Activated CD4-positive, CD25-positive, alpha-beta regulatory T cell (primary cell): ENCODE measurements at regions not wholly inside any gene's neighbourhood (a gene's known extent, or its start where the extent isn't known, plus 50 kb on each side); places are given as distances from the start of the nearest gene placed in this dataset.
"Not testable (repeated sequence)": the region's sequence is repeated elsewhere in the genome, so short reads cannot be mapped to it uniquely, and the experiment has no call there.

Experiments used
- DNase-seq, 4 experiments: peaks; one replicate each; lab custom pipeline; 2025; lab: John Stamatoyannopoulos, UW

- no peak for DNase-seq
Observed at GRCh38 chr4:108458681-108459080, 161.7 kb upstream of the RPL34 start.

DNA sequence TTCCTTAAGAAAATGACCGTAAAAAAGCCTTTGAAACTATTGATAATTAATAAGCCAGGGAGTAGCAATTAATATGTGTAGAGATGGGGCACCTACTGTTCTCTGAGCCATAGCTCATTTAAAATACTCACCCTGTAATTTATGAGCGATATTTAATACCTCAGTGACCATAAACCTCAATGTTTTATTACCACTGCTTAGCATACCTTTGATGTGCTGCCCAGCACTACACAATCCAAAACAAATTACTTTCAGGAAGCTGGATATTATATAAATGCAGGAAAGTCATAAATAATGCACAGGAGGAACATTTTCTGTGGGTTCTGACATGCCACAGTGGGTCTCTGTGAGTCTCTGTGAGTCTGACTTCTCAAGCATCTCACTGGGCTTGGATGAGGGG lies 166.1 kb upstream of the RPL34 start:
- DNase-seq: no peak

DNA sequence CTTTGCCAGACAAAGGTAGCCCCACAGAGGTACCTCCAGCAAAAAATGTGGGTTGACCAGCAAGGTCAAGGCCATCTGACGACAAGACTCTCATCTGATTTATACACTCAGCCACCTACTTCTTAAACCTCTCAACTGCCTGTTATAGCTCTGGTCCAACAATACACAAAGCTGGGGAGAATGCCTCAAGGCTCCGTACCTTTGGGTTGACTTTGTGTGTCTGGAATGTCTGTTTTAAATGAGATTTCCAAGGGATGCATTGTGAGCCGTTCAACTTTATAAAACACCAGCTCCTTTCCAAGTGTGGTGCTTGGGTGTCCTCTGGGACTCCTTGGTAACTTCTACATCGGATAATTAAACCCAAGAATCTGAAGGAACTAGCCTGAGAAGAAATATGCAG lies 167.0 kb upstream of the RPL34 start:
- DNase-seq: no peak

- no peak for DNase-seq
Observed at GRCh38 chr4:108450236-108450898, 170.0 kb upstream of the RPL34 start.

DNA sequence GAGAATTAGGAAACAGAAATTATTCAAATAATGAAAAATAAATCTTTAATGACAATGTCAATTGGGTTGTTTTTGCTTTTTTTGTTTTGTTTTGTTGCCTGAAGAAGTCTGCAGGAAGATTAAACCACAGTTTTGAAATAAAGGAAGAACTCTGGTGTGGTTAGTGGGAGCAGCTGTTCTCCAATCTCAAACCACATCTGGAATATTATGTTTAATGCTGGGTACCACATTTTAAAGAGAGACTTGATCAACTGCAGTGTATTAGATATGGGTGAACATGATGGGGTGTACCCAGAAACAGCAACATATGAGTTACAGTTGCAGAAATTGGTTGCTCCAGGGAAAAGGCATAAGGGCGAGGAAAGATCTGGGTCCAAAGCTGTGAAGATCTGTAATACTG lies 171.2 kb upstream of the RPL34 start:
- DNase-seq: no peak

DNA sequence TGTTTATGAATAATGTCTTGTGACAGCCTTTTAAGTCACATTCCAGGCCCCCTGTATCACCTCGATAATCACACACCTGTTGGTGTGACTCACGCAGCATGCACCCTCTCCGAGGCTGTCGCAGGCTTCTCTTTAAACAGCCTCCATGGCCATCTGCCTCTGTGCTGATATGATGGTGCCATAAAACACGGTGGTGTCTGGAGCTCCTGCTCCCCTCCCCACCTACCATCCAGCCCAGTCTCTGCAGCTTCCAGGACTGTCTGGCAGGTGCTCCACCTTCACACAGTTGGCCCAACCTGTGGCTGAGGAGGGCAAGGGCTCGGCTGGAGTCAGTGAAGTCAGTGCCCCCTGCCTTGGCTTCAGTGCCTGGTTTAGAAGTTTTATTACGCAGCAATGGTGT lies 173.8 kb upstream of the RPL34 start:
- DNase-seq: no peak

DNA sequence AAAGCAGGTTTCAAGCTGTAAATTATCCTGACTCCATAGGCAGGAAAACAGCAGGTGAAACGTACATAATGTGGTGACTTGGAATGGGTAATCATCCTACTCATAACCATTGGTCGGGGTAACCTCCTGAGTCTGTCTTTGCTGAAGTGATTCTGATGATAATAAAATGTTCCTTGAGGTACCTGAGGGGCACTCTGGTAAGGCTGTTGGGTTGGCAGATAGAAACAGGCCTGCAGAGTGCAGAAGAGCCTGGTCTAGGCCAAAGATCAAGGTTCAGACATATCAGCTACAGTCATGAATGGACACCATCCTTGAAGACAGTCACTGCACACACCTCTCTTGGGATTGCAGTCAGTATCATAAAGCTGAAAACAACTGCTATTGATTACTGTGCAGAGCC lies 174.7 kb upstream of the RPL34 start:
- no peak for DNase-seq

DNA sequence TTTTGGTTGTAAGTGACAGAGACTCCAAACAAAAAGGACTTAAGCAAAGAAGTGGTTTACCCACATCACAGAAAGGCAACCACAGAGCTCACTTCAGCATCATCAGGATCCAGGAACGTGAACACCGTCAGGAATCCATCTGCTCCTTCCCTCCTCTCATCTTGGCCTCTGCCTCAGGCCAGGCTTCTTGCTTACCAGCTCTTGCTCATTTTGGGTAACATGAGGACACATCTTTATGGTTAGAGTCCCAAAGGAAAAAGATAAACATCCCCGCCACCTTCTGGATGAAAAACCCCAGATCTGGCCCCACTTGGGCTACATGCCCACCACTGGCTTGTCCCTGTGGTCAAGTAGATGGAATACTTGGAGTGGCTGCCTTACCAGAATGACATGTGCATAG lies 176.8 kb upstream of the RPL34 start:
- no peak for DNase-seq

GRCh38 chr4:108433832-108434231 lies 186.5 kb upstream of the RPL34 start:
- DNase-seq: no peak

GRCh38 chr4:108433394-108433793 lies 187.0 kb upstream of the RPL34 start:
- DNase-seq: not testable (repeated sequence)

GRCh38 chr4:108432418-108432817 lies 188.0 kb upstream of the RPL34 start:
- no peak for DNase-seq

- DNase-seq: no peak
Observed at GRCh38 chr4:108431986-108432385, 188.4 kb upstream of the RPL34 start.

DNA sequence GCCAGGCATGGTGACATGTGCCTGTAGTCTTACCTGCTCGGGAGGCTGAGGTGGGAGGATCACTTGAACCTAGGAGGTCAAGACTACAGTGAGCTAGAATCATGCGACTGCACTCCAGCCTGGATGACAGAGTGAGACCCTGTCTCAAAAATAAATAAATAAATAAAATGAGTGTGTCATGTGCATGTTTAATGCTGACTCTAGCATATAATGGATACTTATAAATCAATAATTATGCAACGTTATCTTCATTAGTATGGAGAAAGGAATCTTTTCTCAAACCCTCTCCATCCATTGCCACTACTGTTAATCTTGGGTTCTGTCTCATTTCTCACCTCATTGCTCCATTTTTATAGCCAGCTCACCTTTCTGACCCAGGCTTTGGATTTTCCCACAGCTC lies 189.5 kb upstream of the RPL34 start:
- no peak for DNase-seq

DNA sequence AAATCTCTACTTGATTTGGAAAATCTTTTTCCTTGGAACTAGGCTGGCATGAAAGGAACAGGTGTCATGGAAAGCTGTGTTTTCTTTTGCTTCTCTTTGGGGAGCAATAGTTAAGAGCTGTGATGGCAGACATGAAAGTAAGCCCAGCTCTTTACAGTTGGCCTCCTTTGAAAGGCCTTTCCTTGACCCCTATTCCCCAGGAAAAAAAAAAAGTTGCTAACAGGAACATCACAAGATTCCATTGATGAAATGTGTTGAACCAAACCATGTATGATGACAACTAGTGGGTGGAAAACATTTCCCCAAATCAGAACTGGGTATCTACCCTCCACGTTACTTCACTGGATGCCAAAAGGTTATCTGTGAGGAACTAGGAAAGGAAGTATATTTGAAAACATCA lies 190.7 kb upstream of the RPL34 start:
- no peak for DNase-seq

DNA sequence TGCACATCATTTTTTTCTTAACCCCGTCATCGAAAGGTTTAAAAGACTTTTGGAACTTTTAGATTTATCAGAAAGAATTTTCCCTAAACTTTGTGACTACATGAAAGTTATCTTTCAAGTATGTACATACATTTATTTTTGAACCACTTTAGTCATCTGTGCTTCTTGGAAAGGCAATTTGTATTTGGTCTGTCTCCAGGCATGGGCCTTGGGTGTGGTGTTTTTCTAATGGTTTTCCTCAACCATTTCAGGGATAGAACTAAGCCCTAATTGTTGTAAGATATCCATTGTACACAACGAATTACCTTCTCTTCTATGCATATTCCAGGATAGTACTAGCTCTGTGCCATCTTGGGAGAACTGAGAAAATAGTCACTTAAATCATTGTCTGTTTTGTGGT lies 191.5 kb upstream of the RPL34 start:
- DNase-seq: no peak

DNA sequence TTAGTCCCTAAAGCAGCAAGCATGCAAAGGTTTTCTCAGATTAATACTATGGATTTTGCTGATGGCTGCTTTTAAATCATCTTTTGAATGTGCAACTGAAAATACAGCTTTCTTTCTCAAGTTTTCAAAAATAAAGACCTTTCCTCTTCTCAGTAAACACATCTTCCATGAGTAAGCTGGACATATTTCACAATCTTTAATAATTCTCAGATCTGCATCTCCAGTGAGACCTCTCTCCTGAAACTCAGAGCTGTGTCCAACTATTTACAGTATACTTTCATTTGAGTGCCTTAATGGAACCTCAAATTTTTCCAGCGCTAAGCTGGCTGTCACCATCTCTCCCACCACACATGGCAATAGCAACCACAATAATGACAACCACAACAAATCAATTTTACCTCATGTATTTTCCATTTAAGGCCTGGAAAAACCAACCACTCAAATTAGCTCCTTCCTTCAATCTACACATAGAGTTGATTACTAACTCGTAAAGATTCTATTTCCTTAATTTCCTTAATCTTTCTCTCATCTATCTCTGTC lies 192.4 kb upstream of the RPL34 start:
- no peak for DNase-seq

- no peak for DNase-seq
Observed at GRCh38 chr4:108426493-108426892, 193.9 kb upstream of the RPL34 start.

DNA sequence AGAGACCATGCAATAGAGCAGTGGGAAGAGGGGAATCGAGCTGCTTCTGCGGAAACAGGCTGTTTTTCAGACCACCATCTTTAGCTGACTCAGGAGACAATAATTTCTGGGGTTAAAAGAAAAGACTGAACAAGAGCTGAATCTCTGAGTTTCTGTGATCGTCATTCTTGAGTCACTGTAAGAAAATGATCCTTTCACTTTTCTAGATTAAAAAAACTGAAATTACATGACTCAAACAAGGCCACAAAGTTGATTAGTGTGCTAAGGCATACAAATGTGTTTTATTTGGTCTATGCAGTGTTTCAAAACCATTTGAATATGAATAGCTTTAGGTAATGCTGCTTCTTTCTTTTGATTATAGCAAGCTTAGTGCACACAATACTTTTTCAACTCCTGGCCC lies 194.4 kb upstream of the RPL34 start:
- no peak for DNase-seq

GRCh38 chr4:108417923-108418322 lies 202.5 kb upstream of the RPL34 start:
- DNase-seq: no peak

DNA sequence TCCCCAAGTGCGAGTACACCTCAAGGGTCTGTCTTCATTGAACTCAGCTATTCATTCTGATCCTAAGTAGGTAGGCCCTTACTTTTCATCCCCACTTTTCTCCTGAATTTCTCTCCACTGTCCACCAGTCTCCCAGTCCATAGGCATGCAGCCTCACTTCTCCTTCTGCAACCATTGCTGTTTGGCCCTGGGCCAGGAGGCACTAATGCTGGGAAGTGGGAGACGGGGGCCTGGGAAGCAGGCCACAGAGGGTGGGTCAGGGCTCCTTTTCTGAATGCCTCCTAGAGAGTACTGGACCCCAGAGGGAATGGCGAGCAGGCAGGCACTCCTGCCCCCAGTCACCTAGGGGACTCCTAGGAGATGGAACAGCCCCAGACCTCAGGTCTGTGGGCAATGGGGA lies 203.5 kb upstream of the RPL34 start:
- no peak for DNase-seq

DNA sequence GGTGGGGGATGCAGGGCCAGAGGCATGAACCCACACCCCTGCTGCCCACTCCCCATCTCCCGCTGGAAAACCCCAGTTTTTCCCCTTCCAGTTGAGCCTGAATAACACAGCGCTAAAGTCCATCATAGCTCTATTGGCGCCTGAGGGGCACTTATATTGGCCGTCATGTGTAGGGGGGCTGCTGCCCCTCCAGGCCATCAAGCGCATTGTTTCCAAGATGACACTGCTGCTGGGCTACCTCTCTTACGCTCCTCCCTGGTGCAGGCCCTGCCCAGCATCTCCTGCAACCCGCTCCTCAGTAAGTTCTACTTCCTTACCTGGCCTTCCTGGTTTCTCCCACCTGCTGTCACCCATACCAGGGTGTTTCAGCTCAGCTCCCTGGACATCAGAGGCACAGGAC lies 205.0 kb upstream of the RPL34 start:
- DNase-seq: no peak

DNA sequence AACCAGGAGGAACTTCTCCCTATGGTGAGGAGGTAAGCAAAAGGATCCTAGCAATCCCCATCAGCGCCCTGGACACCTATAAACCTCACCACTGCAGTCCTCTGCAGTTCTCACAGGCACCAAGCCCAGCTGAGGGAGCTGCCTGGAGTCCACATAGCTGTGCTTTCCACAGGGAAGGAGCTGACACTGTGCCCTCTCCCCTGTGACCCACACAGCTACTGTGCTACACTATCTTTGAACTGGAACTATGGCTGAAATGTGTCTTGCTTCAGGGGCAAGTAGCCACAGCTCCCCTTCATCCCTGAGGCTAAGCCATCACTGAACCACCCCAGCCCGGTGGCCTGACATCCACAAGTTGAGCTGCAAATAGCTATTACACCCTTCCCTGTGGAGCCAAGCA lies 208.5 kb upstream of the RPL34 start:
- no peak for DNase-seq

DNA sequence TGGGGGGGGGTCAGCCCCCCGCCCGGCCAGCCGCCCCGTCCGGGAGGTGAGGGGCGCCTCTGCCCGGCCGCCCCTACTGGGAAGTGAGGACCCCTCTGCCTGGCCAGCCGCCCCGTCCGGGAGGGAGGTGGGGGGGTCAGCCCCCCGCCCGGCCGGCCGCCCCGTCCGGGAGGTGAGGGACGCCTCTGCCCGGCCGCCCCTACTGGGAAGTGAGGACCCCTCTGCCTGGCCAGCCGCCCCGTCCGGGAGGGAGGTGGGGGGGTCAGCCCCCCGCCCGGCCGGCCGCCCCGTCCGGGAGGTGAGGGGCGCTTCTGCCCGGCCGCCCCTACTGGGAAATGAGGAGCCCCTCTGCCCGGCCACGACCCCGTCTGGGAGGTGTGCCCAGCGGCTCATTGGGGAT lies 210.7 kb upstream of the RPL34 start:
- not testable (repeated sequence) for DNase-seq

DNA sequence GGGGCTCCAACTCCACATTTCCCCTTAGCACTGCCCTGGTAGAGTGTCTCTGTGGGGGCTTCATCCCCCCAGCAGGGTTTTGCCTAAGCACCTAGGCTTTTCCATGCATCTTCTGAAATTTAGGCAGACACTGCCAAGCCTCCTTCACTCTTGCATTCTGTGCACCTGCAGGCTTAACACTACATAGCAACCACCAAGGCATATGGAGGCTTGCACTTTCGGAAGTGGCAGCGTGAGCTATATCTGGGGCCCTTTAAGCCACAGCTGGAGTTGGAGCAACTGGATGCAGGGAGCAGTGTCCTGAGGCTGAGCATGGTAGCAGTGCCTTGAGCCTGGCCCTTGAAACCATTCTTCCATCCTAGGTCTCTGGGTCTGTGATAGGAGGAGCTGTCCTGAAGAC lies 214.8 kb upstream of the RPL34 start:
- DNase-seq: no peak
